Adrenal gland (tissue), 9 donors: ENCODE measurements at regions not wholly inside any gene's neighbourhood (a gene's known extent, or its start where the extent isn't known, plus 50 kb on each side); places are given as distances from the start of the nearest gene placed in this dataset.

ENCODE experiments used
- DNase-seq, 7 donors: peaks; one replicate each; pipeline ENCODE4 v3.0.0-alpha.2; 2019 to 2020
- H3K27ac ChIP-seq, 5 donors: fragments of 200-600 bp; sonication (generic) in 4 of 5; 1 replicate in 3 of 5; 2 replicates in 2 of 5; pipeline versions ENCODE4 v1.5.1 to v1.8.0; 2016 to 2020; ENCODE audit warnings: mild to moderate bottlenecking in 1 of 5
- H3K27me3 ChIP-seq: fragments of 200-600 bp; 2 replicates; pipeline ENCODE4 v1.8.0; 2021
- H3K36me3 ChIP-seq, 2 donors: fragments of 200-600 bp; replicated peaks in 1 of 2; 1 replicate in 1 of 2; 2 replicates in 1 of 2; pipeline versions ENCODE4 v1.5.1 to v1.8.0; 2018 to 2022
- H3K4me1 ChIP-seq, 2 donors: fragments of 200-600 bp; replicated peaks in 1 of 2; 1 replicate in 1 of 2; 2 replicates in 1 of 2; pipeline versions ENCODE4 v1.5.1 to v1.8.0; 2018 to 2021
- H3K4me3 ChIP-seq, 4 donors: fragments of 200-600 bp; sonication (generic) in 3 of 4; one replicate each; pipeline ENCODE4 v1.5.1; 2016 to 2018
- H3K9me3 ChIP-seq, 3 donors: fragments of 200-600 bp; sonication (generic) in 1 of 3; replicated peaks in 1 of 3; 1 replicate in 2 of 3; 2 replicates in 1 of 3; pipeline versions ENCODE4 v1.5.1 to v1.8.0; 2016 to 2021
- CTCF ChIP-seq, 6 experiments: fragments of 450-650 bp in 4 of 6; fragments of 200-600 bp in 2 of 6; sonication (generic) in 1 of 6; IDR thresholded peaks; 1 replicate in 5 of 6; 2 replicates in 1 of 6; pipeline versions ENCODE4 v1.5.1 to v1.8.0; 2016 to 2021; ENCODE audit warnings: antibody characterized with exemption in 6 of 6, mild to moderate bottlenecking in 2 of 6, moderate library complexity in 1 of 6
- POLR2A ChIP-seq, 2 donors: fragments of 450-650 bp; IDR thresholded peaks; one replicate each; pipeline ENCODE4 v1.6.1; 2017; ENCODE audit warnings: antibody characterized with exemption in 2 of 2, mild to moderate bottlenecking in 2 of 2, moderate library complexity in 1 of 2
- WGBS, 4 donors: extraction: QIAGEN DNeasy Blood & Tissue Kit in 2 of 4; methylation state at CpG; one replicate each; pipeline versions ENCODE4 v1.1.5 to v1.1.7; 2013 to 2017; 5-methylcytosine and 5-hydroxymethylcytosine counted together
- intact Hi-C, 2 donors: fragments of 100-400 bp; cut with DNase I; formaldehyde crosslinking; loops; one replicate each; pipeline versions ENCODE4 v1.14.1 to v1.15.0; 2022 to 2023
- donor health status: healthy with polysubstance abuse.
- donor health status: Bipolar disorder and iron deficiency.
- donor health status: DM: yes; HTN: yes; CAD: no.
- donor health status: DM: no; HTN: no; CAD: no.
- donor health status: DM: no; HTN: no; CAD: no.

GRCh38 chr1:101474039-101474665, 237.3 kb downstream of the S1PR1 start:
- DNase-seq, result no peak
- H3K27me3 ChIP-seq, result no peaks in the 10 kb centered on the region
- H3K4me1 ChIP-seq, result no peaks in the 10 kb centered on the region
- no peak overlapping the region for H3K4me3 ChIP-seq
- H3K9me3 ChIP-seq, result no peaks in the 10 kb centered on the region
- TF ChIP-seq CTCF (IDR thresholded peaks at IDR 0.05) (no peak), POLR2A (IDR thresholded peaks at IDR 0.05) (no peak)
- H3K27ac ChIP-seq, result no peak overlapping the region
- WGBS, 4 donors, result 0 to 6% (median 2%) methylated on average over 1 of the region's 1 CpG
- H3K36me3 ChIP-seq, result no peaks in the 10 kb centered on the region
- intact Hi-C loops, result no loop called here

GRCh38 chr1:101476541-101476940, 239.7 kb downstream of the S1PR1 start:
- TF ChIP-seq POLR2A (IDR thresholded peaks at IDR 0.05) (no peak), CTCF (IDR thresholded peaks at IDR 0.05) (no peak)
- no peak overlapping the region for H3K4me3 ChIP-seq
- H3K36me3 ChIP-seq, result no peaks in the 10 kb centered on the region
- no peaks in the 10 kb centered on the region for H3K9me3 ChIP-seq
- no peaks in the 10 kb centered on the region for H3K4me1 ChIP-seq
- H3K27me3 ChIP-seq, result no peaks in the 10 kb centered on the region
- intact Hi-C loops, result no loop called here
- H3K27ac ChIP-seq, result no peak overlapping the region
- DNase-seq, result no peak
- 50 to 67% (median 54%) methylated on average over 1 of the region's 1 CpG for WGBS, 4 donors

DNA sequence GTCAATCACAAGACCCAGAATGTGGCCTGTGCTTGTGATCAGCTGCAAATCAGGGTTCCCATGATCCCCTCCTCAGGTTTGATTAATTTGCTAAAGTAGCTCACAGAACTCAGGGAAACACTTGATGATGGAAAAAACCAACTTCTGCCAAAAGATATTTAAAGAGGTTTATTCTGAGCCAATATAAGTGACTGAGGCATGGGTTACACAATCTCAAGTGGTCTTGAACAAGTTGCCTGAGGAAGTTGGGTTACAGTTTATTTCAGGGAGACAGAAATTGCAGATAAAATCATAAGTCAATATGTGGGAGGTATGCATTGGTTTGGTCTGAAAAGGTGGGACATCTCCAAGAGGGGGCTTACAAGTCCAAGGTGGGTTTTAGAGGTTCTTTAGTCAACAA, 243.1 kb downstream of the S1PR1 start:
- H3K27ac ChIP-seq, result no peak overlapping the region
- no peaks in the 10 kb centered on the region for H3K9me3 ChIP-seq
- TF ChIP-seq POLR2A (IDR thresholded peaks at IDR 0.05), result no peak
- H3K27me3 ChIP-seq, result no peaks in the 10 kb centered on the region
- no peak overlapping the region for H3K4me3 ChIP-seq
- intact Hi-C loops, result no loop called here
- DNase-seq, result no peak
- no peaks in the 10 kb centered on the region for H3K36me3 ChIP-seq
- no peaks in the 10 kb centered on the region for H3K4me1 ChIP-seq

DNA sequence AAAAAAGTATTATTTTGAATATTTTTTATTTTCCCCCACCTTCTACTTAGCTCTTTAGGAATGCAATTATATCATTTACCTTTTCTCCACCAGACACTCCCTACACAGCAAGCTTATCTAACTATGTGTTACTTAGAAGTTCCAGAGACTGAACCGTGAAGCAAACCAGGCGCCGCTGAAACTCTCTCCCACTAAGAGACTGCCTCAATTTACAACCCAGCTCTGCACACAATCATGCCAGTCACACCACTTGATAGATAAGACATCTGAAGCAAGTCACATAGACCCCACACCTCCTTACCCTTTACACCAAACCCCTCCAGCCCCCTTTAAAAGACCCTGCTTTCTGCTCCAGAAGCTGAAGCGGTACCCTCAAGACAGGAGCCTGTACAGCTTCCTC, 245.5 kb downstream of the S1PR1 start:
- Histone ChIP-seq H3K27me3 (no peaks in the 10 kb centered on the region), H3K4me1 (no peaks in the 10 kb centered on the region), H3K27ac (no peak overlapping the region), H3K9me3 (no peaks in the 10 kb centered on the region), H3K36me3 (no peaks in the 10 kb centered on the region), H3K4me3 (no peak overlapping the region)
- intact Hi-C loops, result no loop called here
- DNase-seq, result no peak
- TF ChIP-seq POLR2A (IDR thresholded peaks at IDR 0.05), result no peak
- TF ChIP-seq CTCF (IDR thresholded peaks at IDR 0.05), result no peak
- 81 to 85% (median 84%) methylated on average over 4 of the region's 4 CpGs for WGBS, 4 donors

GRCh38 chr1:101483982-101484688, 247.3 kb downstream of the S1PR1 start:
- no peak overlapping the region for H3K4me3 ChIP-seq
- intact Hi-C loops, result no loop called here
- no peaks in the 10 kb centered on the region for H3K9me3 ChIP-seq
- TF ChIP-seq POLR2A (IDR thresholded peaks at IDR 0.05), result no peak
- no peak overlapping the region for H3K27ac ChIP-seq
- no peaks in the 10 kb centered on the region for H3K4me1 ChIP-seq
- WGBS, 4 donors, result 66 to 77% (median 67%) methylated on average over 5 of the region's 5 CpGs
- H3K36me3 ChIP-seq, result no peaks in the 10 kb centered on the region
- H3K27me3 ChIP-seq, result no peaks in the 10 kb centered on the region
- no peak for DNase-seq
